GM20000 (cell line): ENCODE measurements at regions not wholly inside any gene's neighbourhood (a gene's known extent, or its start where the extent isn't known, plus 50 kb on each side); places are given as distances from the start of the nearest gene placed in this dataset.
"Not testable (repeated sequence)": the region's sequence is repeated elsewhere in the genome, so short reads cannot be mapped to it uniquely, and the experiment has no call there.

ENCODE experiments used
- DNase-seq: peaks from one replicate; pipeline ENCODE4 v3.0.0; 2012; ENCODE audit warnings: low spot score
- TF ChIP-seq, protein P1 (sequence below): IDR thresholded peaks from 2 replicates; pipeline ENCODE4 v1.5.1; 2012; ENCODE audit warnings: mild to moderate bottlenecking, control low read depth; ENCODE audit errors: extremely low read depth, missing control alignments

DNA sequence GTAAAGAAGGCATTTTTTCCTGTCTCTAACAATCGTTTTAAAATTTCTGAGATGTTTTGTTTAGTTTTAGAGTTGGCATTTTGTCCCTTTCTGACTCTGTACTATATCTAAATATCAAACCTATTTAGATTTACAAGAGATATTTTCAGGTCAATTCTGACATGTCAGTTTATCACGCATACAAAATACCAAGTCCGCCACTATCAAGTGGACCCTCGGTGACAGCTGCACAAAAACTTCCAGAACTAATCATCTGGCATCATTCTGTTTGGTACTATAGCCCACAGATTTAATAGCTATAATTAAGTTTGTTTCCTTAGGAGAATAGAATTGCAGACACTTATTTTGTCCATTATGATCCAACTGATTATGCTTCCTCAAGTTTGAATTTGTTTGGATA, 1278.2 kb downstream of the CDH12 start:
- no peak for DNase-seq
- TF ChIP-seq, protein P1, sequence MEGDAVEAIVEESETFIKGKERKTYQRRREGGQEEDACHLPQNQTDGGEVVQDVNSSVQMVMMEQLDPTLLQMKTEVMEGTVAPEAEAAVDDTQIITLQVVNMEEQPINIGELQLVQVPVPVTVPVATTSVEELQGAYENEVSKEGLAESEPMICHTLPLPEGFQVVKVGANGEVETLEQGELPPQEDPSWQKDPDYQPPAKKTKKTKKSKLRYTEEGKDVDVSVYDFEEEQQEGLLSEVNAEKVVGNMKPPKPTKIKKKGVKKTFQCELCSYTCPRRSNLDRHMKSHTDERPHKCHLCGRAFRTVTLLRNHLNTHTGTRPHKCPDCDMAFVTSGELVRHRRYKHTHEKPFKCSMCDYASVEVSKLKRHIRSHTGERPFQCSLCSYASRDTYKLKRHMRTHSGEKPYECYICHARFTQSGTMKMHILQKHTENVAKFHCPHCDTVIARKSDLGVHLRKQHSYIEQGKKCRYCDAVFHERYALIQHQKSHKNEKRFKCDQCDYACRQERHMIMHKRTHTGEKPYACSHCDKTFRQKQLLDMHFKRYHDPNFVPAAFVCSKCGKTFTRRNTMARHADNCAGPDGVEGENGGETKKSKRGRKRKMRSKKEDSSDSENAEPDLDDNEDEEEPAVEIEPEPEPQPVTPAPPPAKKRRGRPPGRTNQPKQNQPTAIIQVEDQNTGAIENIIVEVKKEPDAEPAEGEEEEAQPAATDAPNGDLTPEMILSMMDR, result no peak

DNA sequence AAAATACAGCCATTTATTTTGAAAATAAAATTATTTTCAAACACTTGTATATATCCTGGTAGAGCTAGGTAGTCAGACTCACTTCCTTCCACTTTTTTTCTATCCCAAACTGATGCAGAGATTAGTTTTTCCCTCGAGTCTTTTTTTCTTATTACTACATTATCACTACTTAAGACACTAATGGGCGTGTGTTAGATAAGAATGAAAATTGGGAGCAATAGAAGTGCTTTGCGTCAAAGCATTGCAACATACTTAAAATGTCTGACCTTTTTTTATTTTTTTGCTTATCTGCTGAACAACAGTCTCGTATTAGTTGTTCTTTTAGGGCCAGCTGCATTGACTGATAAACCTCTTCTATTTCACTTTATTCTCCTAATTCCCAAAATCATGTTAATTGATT, 1278.7 kb downstream of the CDH12 start:
- TF ChIP-seq, protein P1, result no peak
- DNase-seq, result no peak

DNA sequence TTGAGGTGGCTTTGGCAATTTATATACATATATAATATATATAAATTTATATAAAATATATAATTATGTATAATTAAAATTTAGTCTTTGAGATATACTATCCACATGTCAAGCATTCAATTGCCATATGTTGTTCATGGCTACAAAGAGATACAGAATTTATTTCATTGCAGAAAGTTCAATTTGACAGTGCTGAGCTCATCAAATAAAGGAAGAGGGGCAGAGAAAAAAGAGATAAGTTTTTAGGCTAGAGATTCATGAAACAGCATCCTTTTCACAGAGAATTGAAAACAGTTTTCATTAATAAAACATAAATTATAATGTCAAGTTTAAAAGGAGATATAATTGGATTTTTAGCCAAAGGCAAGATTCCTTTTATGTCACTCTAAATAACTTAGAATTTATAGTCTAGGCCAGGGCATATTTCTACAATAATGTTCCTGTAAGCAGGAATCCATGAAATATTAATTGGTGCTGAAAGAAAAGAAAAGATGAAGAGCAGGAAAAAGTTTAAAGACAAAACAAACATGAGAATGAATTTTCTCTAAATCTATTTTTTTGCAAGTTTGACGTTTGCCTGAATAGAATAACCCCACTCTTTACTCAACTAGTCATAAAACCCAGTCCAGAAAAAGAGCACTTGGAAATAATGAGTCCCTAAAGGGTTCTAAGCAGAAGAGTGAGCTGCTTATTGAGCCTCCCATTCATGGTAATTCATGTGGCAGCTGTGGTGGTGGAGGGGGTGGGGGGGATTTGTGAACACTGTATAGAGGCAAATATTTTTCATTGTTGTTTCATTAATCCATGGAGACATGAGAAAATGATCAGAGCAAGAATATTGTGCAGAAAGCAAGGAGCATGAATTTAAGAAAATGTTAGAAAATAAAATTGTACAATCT, 1279.5 kb downstream of the CDH12 start:
- DNase-seq, result no peak
- TF ChIP-seq, protein P1, result no peak

DNA sequence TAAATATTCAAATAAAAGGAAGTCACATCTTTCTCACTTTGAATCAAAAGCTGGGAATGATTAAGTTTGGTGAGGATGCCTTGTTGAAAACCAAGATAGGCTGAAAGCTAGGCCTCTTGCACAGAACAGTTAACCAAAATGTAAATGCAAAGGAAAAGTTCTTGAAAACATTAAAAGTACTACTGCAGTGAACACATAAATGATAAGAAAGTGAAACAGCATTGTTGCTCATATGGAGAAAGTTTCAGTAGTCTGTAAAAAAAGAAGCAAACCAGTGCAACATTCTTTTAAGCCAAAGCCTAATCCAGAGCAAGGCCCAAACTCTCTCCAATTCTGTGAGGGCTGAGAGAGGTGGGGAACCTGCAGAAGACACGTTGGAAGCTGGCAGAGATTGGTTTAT, 1281.9 kb downstream of the CDH12 start:
- DNase-seq, result not testable (repeated sequence)

DNA sequence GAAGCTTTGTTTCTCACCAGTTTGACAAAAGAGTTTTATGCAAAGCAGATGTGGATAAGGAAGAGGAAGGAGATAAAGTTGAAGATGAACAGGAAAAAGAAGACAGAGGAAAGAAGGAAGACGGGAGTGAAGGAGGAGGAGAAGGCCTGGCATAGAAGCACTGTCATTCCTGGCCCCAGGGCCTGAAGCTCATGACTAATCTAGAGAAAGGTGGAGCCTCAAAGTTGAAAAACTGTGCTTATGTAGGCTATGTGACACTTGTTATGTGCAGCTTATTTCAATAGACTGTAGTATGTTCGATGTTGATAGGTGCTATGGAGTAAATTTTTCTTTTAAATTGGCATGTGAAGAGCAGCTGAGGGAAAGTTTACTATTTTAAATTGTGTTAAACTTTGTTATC, 1294.0 kb downstream of the CDH12 start:
- DNase-seq, result not testable (repeated sequence)

DNA sequence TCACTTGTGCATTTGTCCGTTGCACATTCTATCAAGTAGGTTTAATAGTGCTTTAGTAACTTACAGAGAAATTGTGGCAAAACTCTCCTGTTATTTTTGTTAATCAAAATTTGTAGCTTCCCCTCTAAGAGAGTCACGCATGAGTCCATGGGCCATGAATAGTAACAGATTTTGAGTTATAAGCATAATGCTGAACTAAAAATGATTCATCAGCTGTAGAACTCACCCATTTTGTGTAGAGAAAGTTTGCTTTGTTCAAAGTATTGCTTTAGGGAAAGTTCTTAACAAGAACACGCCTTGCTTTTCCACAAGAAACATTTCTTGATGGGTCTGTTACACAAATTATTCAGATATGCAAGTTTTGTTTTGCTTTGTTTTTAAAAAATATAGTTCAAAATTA, 1300.9 kb downstream of the CDH12 start:
- DNase-seq, result not testable (repeated sequence)

DNA sequence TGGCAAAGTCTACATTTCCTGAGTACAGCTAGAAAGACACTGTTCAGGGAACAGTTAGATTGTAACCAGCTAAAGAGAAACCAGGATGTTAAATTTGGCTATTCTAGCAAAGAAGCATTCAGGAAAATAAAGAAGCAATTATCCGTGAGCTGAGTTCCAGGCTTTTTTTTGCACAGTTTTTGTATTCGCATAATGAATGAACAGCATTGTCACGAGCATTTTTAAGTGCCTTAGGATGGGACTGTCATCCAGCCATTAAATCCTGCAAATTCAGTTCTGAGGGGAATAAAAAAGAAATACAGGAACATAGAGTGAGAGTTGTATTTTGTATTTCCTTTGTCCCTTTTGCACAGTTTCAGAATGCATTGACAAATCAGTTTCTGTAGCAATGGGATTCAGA, 1302.2 kb downstream of the CDH12 start:
- DNase-seq, result not testable (repeated sequence)

DNA sequence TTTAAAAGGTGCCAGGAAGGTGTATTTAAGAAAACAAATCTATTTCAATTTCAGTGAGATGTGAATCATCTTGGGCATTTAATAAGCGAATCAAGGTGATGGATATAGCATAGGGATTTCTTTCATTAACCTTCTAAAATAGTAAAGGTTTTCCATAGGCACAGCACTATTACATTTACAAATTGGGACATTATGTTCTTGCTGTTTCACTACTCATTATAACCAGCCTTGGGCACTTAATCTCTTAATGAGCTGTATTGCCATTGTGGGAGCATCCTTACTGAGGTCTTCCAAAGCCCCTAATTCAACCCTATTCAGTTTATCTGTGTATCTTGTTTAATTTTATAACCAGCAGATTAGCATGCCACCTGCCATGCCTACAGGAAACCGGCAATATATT, 1305.5 kb downstream of the CDH12 start:
- not testable (repeated sequence) for DNase-seq

DNA sequence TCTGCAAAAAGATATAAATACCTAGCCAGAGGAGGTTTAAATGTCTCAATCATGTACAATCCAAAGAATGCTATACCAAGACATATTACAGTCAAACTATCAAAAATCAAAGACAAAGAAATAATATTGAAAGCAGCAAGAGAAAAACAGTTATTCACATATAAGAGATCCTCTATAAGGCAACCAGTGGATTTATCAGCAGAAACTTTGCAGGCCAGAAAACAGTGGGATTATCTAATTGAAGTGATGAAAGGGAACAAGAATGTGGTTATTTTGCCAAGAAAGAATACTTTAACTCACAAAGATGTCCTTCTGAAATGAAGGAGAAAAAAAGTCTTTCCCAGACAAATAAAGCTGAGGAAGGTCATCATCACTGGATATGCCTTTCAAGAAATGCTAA, 1318.0 kb downstream of the CDH12 start:
- not testable (repeated sequence) for DNase-seq

DNA sequence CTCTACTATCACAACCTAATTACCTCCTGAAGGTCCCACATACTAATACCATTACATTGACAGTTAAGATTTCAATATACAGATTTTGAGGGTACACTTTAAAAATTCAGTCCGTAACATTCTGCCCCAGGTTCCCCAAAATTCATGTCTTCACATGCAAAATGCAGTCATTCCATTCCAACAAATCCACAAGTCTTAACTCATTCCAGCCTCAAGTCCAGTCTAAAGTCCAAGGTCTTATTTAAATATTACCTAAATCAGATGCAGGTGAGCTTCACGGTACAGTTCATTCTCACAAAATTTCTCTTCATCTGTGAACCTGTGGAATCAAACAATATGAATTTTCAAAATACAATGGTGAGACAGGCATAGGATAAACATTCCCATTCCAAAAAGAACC, 1332.0 kb downstream of the CDH12 start:
- DNase-seq, result not testable (repeated sequence)

DNA sequence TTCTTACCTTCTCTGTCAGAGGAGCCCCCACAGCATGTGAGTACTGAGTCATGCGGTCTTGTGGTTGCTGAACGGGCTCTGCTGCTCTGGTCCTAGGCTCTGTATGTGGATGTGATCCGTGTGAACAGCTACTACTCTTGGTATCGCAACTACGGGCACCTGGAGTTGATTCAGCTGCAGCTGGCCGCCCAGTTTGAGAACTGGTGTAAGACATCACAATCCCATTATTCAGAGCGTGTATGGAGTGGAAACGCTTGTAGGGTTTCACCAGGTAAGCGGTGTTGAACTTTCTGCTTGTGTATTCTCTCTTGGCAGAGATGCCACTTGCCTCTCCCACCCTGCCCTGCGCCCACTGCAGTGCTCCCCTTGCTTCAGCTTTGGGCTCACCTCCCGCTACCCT, 1356.2 kb downstream of the CDH12 start:
- not testable (repeated sequence) for DNase-seq

DNA sequence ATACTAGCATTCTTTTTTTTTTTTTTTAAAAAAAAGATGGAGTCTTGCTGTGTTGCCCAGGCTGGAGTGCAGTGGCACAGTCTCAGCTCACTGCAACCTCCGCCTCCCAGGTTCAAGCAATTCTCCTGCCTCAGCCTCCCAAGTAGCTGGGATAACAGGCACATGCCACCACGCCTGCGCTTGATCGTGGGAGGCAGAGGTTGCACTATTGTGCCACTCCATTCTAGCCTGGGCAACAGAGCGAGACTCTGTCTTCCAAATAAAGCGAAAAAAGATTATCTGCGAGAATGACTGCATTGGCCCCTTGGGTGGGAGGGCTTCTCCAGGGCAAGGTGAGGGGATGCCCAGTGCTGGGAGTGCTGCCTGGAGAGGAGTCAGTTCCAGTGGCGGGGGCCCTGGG, 1357.1 kb downstream of the CDH12 start:
- not testable (repeated sequence) for DNase-seq

DNA sequence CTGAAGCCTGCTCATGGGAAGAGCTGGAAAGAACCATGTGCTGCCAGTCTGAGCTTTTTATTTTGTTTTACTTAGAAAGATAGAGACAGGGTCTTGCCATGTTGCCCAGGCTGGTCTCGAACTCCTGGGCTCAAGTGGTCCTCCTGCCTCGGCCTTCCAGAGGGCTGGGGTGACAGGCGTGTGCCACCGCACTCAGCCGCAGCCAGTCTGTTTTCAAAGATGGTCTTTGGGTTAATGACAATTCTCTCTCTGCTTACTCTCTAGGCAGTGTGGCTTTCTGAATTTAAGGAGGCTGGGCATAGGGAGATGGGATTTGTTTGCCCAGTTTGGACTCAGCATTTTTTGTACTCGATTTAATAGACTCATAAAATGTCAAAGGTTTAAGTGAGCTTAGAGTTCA, 1357.9 kb downstream of the CDH12 start:
- DNase-seq, result not testable (repeated sequence)

DNA sequence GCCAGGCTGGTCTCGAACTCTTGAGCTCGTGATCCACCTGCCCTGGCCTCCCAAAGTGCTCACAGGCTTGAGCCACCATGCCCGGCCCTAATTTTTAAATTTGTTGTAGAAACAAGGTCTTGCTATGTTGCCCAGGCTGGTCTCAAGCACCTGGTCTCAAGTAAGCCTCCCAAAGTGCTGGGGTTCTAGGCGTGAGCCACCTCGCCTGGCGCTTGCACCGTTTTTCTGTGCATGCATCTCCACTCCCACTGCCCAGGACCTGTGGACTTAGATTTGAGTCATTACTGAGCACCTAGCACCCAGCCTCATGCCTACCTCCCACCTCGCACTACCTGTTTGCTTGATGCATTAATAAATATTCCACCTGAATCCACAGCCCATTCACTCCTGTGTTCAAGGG, 1359.1 kb downstream of the CDH12 start:
- DNase-seq, result not testable (repeated sequence)

DNA sequence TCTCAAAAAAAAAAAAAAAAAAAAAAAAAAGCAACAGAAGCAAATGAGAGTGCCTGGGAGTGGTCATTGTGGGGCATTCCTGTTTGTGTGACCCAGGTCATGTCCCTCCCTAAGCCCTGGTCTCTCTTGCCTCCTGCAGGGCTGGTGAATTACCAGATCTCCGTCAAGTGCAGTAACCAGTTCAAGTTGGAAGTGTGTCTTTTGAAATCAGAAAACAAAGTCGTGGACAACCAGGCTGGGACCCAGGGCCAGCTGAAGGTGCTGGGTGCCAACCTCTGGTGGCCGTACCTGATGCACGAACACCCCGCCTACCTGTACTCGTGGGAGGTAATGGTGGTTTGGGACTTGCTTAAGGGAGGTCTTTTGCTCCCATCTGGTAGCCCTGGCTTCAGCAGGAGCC, 1362.0 kb downstream of the CDH12 start:
- not testable (repeated sequence) for DNase-seq

DNA sequence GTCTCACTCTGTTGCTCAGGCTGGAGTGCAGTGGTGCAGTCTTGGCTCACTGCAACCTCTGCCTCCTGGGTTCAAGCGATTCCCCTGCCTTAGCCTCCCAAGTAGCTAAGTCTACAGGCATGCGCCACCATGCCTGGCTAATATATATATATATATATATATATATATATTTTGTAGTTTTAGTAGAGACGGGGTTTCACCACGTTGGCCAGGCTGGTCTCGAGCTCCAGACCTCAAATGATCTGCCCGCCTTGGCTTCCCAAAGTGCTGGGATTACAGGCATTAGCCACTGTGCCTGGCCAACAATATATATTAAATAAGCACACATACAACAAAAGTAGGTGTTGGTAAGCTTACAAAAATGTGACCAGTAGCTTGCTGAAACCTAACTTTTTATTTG, 1364.3 kb downstream of the CDH12 start:
- not testable (repeated sequence) for DNase-seq

DNA sequence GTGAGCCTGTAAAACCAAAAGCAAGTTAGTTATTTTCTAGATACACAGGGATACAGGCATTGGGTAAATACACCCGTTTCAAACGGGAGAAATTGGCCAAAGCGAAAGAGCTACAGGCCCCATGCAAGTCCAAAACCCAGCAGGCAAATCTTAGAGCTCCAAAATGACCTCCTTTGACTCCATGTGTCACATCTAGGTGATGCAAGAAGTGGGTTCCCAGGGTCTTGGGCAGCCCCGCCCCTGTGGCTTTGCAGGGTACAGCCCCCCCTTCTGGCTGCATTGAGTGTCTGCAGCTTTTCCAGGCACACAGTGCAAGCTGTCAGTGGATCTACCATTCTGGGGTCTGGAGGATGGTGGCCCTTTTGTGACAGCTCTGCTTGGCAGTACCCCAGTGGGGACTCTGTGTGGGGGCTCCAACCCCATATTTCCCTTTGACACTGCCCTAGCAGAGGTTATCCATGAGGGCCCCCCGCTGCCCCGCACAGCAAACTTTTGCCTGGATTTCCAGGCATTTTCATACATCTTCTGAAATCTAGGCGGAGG, 1367.6 kb downstream of the CDH12 start:
- not testable (repeated sequence) for DNase-seq

DNA sequence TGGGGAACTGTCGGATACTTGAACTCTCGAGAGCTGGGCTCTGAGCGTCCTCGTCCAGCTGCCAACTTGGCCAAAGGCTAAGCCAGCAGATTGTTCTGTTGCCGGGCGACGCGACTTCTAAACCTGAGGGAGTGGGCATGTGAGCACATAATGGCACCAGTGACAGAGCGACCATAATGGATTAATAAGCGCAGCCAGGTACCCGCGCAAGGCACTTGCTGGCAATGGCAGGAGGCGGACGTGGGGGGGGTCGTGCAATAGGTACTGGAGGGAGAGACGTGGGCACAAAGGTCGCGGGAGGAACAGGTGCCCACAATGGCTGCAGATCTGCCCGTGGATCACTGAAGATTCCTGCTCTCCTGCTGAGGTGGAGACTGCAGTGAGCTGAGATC, 1368.7 kb downstream of the CDH12 start:
- DNase-seq, result not testable (repeated sequence)
